WERI-Rb-1 (cell line): ENCODE measurements at regions not wholly inside any gene's neighbourhood (a gene's known extent, or its start where the extent isn't known, plus 50 kb on each side); places are given as distances from the start of the nearest gene placed in this dataset.

Experiments
- DNase-seq: peaks from one replicate; pipeline ENCODE4 v3.0.0-alpha.2; 2020
- H3K27ac ChIP-seq: fragments of 250-450 bp; sonication (Bioruptor Pico); 2 replicates; pipeline ENCODE4 v1.5.1; 2020; ENCODE audit warnings: mild to moderate bottlenecking, moderate library complexity
- H3K27me3 ChIP-seq: fragments of 250-450 bp; sonication (Bioruptor Pico); 2 replicates; pipeline ENCODE4 v1.5.1; 2021; ENCODE audit warnings: mild to moderate bottlenecking, low read depth, moderate library complexity; ENCODE audit not compliant: insufficient read depth, severe bottlenecking
- H3K36me3 ChIP-seq: fragments of 250-450 bp; sonication (Bioruptor Pico); 2 replicates; pipeline ENCODE4 v1.5.1; 2020; ENCODE audit warnings: mild to moderate bottlenecking, moderate library complexity
- H3K4me3 ChIP-seq: 2 replicates; pipeline ENCODE4 v1.5.1; 2011; ENCODE audit warnings: low read depth, mild to moderate bottlenecking, control low read depth, low read length
- H3K9me3 ChIP-seq: fragments of 250-450 bp; sonication (Bioruptor Pico); 2 replicates; pipeline ENCODE4 v1.5.1; 2021; ENCODE audit warnings: mild to moderate bottlenecking, moderate library complexity; ENCODE audit not compliant: severe bottlenecking
- TF ChIP-seq, protein P1 (sequence below): IDR thresholded peaks from 2 replicates; pipeline ENCODE4 v1.5.1; 2011; ENCODE audit warnings: low read depth, mild to moderate bottlenecking, control low read depth, inconsistent platforms, low read length

DNA sequence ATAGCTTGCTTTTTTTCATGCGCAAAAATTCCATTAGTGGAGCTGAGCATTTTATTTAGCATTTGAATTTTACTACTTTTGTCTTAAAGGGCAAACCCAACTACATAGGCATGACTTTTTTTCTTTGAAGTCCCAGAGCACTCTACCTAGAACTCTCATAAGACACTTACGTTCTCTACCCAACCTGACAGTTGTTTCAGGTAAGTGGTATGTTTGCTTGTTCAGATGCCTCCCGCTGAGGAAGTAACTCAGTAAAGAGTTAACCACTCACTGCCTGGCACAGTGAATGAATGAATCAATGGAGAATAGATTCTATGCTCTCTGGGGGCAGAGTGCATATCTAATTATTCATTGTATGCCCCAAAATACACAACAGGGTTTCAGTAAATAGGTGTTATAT lies 212.3 kb upstream of the PRDM1 start:
- TF ChIP-seq, protein P1, sequence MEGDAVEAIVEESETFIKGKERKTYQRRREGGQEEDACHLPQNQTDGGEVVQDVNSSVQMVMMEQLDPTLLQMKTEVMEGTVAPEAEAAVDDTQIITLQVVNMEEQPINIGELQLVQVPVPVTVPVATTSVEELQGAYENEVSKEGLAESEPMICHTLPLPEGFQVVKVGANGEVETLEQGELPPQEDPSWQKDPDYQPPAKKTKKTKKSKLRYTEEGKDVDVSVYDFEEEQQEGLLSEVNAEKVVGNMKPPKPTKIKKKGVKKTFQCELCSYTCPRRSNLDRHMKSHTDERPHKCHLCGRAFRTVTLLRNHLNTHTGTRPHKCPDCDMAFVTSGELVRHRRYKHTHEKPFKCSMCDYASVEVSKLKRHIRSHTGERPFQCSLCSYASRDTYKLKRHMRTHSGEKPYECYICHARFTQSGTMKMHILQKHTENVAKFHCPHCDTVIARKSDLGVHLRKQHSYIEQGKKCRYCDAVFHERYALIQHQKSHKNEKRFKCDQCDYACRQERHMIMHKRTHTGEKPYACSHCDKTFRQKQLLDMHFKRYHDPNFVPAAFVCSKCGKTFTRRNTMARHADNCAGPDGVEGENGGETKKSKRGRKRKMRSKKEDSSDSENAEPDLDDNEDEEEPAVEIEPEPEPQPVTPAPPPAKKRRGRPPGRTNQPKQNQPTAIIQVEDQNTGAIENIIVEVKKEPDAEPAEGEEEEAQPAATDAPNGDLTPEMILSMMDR, result no peak
- no peak overlapping the region for H3K4me3 ChIP-seq
- DNase-seq, result no peak
- no peaks in the 10 kb centered on the region for H3K36me3 ChIP-seq
- no peak overlapping the region for H3K27ac ChIP-seq
- no peaks in the 10 kb centered on the region for H3K27me3 ChIP-seq
- peaks cover 4% of the 10 kb centered on the region for H3K9me3 ChIP-seq

GRCh38 chr6:105873211-105873704 lies 212.9 kb upstream of the PRDM1 start:
- Histone ChIP-seq H3K4me3 (no peak overlapping the region), H3K36me3 (no peaks in the 10 kb centered on the region), H3K27ac (no peak overlapping the region), H3K27me3 (no peaks in the 10 kb centered on the region), H3K9me3 (peaks cover 4% of the 10 kb centered on the region)
- no peak for DNase-seq
- TF ChIP-seq, protein P1, result no peak

GRCh38 chr6:105872249-105872648 lies 213.9 kb upstream of the PRDM1 start:
- no peaks in the 10 kb centered on the region for H3K9me3 ChIP-seq
- H3K27ac ChIP-seq, result no peak overlapping the region
- no peak for DNase-seq
- TF ChIP-seq, protein P1, result no peak
- no peak overlapping the region for H3K4me3 ChIP-seq
- H3K27me3 ChIP-seq, result no peaks in the 10 kb centered on the region
- H3K36me3 ChIP-seq, result no peaks in the 10 kb centered on the region

GRCh38 chr6:105871542-105871941 lies 214.6 kb upstream of the PRDM1 start:
- DNase-seq, result no peak
- TF ChIP-seq, protein P1, result no peak
- Histone ChIP-seq H3K27me3 (no peaks in the 10 kb centered on the region), H3K4me3 (no peak overlapping the region), H3K36me3 (no peaks in the 10 kb centered on the region), H3K9me3 (no peaks in the 10 kb centered on the region), H3K27ac (no peak overlapping the region)

DNA sequence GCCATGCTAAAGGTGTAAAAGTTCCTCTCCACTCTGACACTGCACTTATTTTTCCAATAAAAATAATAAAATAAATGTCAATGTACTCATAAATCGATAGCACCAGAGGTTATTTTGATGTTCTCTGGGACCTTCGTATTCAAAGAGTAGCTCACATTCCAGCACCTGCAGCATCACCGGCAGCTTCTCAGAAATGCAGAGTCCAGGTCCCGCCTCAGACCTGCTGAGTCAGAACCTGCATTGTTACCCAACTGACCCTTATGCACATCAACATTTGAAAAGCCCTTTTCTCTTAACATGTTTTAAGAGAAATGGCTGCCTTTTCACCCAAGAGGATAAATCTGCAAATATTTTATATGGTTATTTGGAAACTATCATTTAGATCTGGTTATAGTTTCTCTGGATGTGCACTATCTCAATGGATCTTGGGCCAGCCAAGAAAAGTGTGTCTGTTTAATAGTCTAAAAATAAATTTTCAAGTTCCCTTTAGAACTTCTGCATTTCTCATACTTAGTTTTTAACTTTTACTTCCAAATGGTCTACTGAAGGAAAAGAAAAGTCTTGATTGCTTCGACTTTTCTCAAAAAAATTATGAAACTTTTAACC lies 216.2 kb upstream of the PRDM1 start:
- no peak overlapping the region for H3K27ac ChIP-seq
- DNase-seq, result no peak
- TF ChIP-seq, protein P1, result no peak
- H3K27me3 ChIP-seq, result no peaks in the 10 kb centered on the region
- H3K36me3 ChIP-seq, result no peaks in the 10 kb centered on the region
- H3K4me3 ChIP-seq, result no peak overlapping the region
- H3K9me3 ChIP-seq, result no peaks in the 10 kb centered on the region

GRCh38 chr6:105868823-105869460 lies 217.2 kb upstream of the PRDM1 start:
- Histone ChIP-seq H3K36me3 (no peaks in the 10 kb centered on the region), H3K27ac (no peak overlapping the region), H3K27me3 (no peaks in the 10 kb centered on the region), H3K4me3 (no peak overlapping the region), H3K9me3 (peaks cover 3% of the 10 kb centered on the region)
- TF ChIP-seq, protein P1, result no peak
- no peak for DNase-seq
